HepG2 (cell line): ENCODE measurements at regions not wholly inside any gene's neighbourhood (a gene's known extent, or its start where the extent isn't known, plus 50 kb on each side); places are given as distances from the start of the nearest gene placed in this dataset.

Experiments
- ATAC-seq: fragments of 200-7000 bp; cut with Tn5 transposase; 3 replicates; pipeline ENCODE4 v1.9.1; 2020; ENCODE audit warnings: mild to moderate bottlenecking, moderate library complexity
- BruUV-seq: library from RNA; stranded (reverse); fragments of 400-500 nt; replicated peaks from 2 replicates; lab custom pipeline; 2021; lab: Mats Ljungman, UMichigan
- CTCF ChIA-PET: fragments of 300-600 bp; formaldehyde crosslinking; extraction: SDS; loops from one replicate; lab custom pipeline; 2021; ENCODE audit warnings: low total read pairs, inconsistent platforms, low intra/inter-chr PET ratio; lab: Yijun Ruan, JAX
- POLR2A ChIA-PET: fragments of 350-600 bp; sonication (Branson Sonifier 250); formaldehyde crosslinking; loops from one replicate; lab custom pipeline; 2020; ENCODE audit warnings: antibody characterized with exemption, inconsistent platforms; lab: Yijun Ruan, JAX
- DNase-seq: peaks from one replicate; pipeline ENCODE4 v3.0.0-alpha.2; 2015; ENCODE audit warnings: low spot score
- FAIRE-seq: peaks from 3 replicates; lab custom pipeline; 2011; peaks lifted over from hg19 to GRCh38; lab: Jason Lieb, UNC
- H2AFZ ChIP-seq: one replicate; pipeline ENCODE4 v1.6.1; 2011; ENCODE audit warnings: low read length, inconsistent platforms
- H3K27ac ChIP-seq: fragments of 300-600 bp; 3 replicates; pipeline ENCODE4 v1.8.0; 2011; ENCODE audit warnings: mixed run types, mild to moderate bottlenecking, mixed read lengths, low read length, inconsistent platforms; ENCODE audit not compliant: insufficient read depth; ENCODE audit errors: extremely low read length
- H3K27me3 ChIP-seq, 2 experiments: fragments of 200-600 bp in 1 of 2; 2 replicates in 1 of 2; 3 replicates in 1 of 2; pipeline versions ENCODE4 v1.6.0 to v1.8.0; 2011; ENCODE audit warnings: low read length in 2 of 2, mild to moderate bottlenecking in 2 of 2, moderate library complexity in 2 of 2, inconsistent platforms in 1 of 2; ENCODE audit not compliant: insufficient read depth in 2 of 2, control insufficient read depth in 1 of 2
- H3K36me3 ChIP-seq, 2 experiments: fragments of 200-600 bp in 1 of 2; replicated peaks in 1 of 2; 2 replicates in 1 of 2; 3 replicates in 1 of 2; pipeline versions ENCODE4 v1.5.1 to v1.8.0; 2011; ENCODE audit warnings: low read length in 2 of 2, inconsistent platforms in 1 of 2; ENCODE audit not compliant: insufficient read depth in 2 of 2, control insufficient read depth in 1 of 2
- H3K4me1 ChIP-seq: 2 replicates; pipeline ENCODE4 v1.5.1; 2012; ENCODE audit warnings: low read length, inconsistent platforms; ENCODE audit not compliant: insufficient read depth
- H3K4me2 ChIP-seq: 2 replicates; pipeline ENCODE4 v1.6.0; 2011; ENCODE audit warnings: low read depth, low read length, inconsistent platforms
- H3K4me3 ChIP-seq, 3 experiments: fragments of 200-600 bp in 1 of 3; sonication (generic), shearing (Covaris generic) in 1 of 3; replicated peaks in 1 of 3; 2 replicates each; pipeline ENCODE4 v1.5.1; 2011 to 2016; ENCODE audit warnings: low read length in 3 of 3, inconsistent platforms in 2 of 3, low read depth in 2 of 3, mild to moderate bottlenecking in 2 of 3, control low read depth in 1 of 3, mixed read lengths in 1 of 3; ENCODE audit not compliant: insufficient read depth in 1 of 3
- H3K79me2 ChIP-seq: one replicate; pipeline ENCODE4 v1.6.1; 2011; ENCODE audit warnings: low read length, inconsistent platforms; ENCODE audit not compliant: insufficient read depth
- H3K9ac ChIP-seq: 2 replicates; pipeline ENCODE4 v1.6.0; 2011; ENCODE audit warnings: mild to moderate bottlenecking, low read depth, low read length, inconsistent platforms; ENCODE audit not compliant: insufficient read depth
- H3K9me3 ChIP-seq: 2 replicates; pipeline ENCODE4 v1.5.1; 2012; ENCODE audit warnings: mild to moderate bottlenecking, low read length
- H4K20me1 ChIP-seq: 2 replicates; pipeline ENCODE4 v1.6.0; 2011; ENCODE audit warnings: inconsistent platforms, mild to moderate bottlenecking, low read length, moderate library complexity; ENCODE audit not compliant: insufficient read depth
- ATRX ChIP-seq: sonication (generic); formaldehyde crosslinking; IDR thresholded peaks from 2 replicates; pipeline ENCODE4 v1.4.0; 2020; ENCODE audit warnings: missing genetic modification reagents, borderline replicate concordance
- DNMT1 ChIP-seq: sonication (generic); formaldehyde crosslinking; IDR thresholded peaks from 2 replicates; pipeline ENCODE4 v1.5.1; 2020; ENCODE audit warnings: mild to moderate bottlenecking, missing genetic modification reagents
- E2F5 ChIP-seq: sonication (generic); formaldehyde crosslinking; conservative IDR thresholded peaks from 2 replicates; pipeline ENCODE4 v1.4.0; 2020; ENCODE audit warnings: missing genetic modification reagents
- ELF4 ChIP-seq: sonication (generic); formaldehyde crosslinking; IDR thresholded peaks from 2 replicates; pipeline ENCODE4 v1.5.0; 2020; ENCODE audit warnings: missing genetic modification reagents, mild to moderate bottlenecking, moderate library complexity, borderline replicate concordance
- FIP1L1 ChIP-seq: fragments of 200-400 bp; formaldehyde crosslinking; IDR thresholded peaks from 2 replicates; pipeline ENCODE4 v1.6.1; 2018; ENCODE audit warnings: low read depth, mild to moderate bottlenecking, low read length, moderate library complexity, borderline replicate concordance; ENCODE audit not compliant: insufficient read depth
- HNRNPL ChIP-seq: fragments of 200-400 bp; formaldehyde crosslinking; IDR thresholded peaks from 2 replicates; pipeline ENCODE4 v1.6.1; 2017; ENCODE audit warnings: mild to moderate bottlenecking, low read depth, low read length
- HOMEZ ChIP-seq: IDR thresholded peaks from 2 replicates; pipeline ENCODE4 v1.6.1; 2016; ENCODE audit warnings: low read depth
- KLF9 ChIP-seq: IDR thresholded peaks from 2 replicates; pipeline ENCODE4 v1.6.1; 2016; ENCODE audit warnings: low read depth
- RBM39 ChIP-seq: fragments of 200-400 bp; formaldehyde crosslinking; IDR thresholded peaks from one replicate; pipeline ENCODE4 v1.6.1; 2018; ENCODE audit warnings: antibody characterized with exemption, mild to moderate bottlenecking, low read depth, low read length; ENCODE audit not compliant: poor library complexity, severe bottlenecking
- SCMH1 ChIP-seq: sonication (generic); formaldehyde crosslinking; IDR thresholded peaks from 2 replicates; pipeline ENCODE4 v1.9.0; 2021; ENCODE audit warnings: missing genetic modification reagents, mild to moderate bottlenecking, borderline replicate concordance
- SNAI1 ChIP-seq: sonication (generic); formaldehyde crosslinking; IDR thresholded peaks from 2 replicates; pipeline ENCODE4 v1.5.0; 2020; ENCODE audit warnings: mild to moderate bottlenecking, missing genetic modification reagents, borderline replicate concordance
- TEAD2 ChIP-seq: sonication (generic); formaldehyde crosslinking; IDR thresholded peaks from 2 replicates; pipeline ENCODE4 v1.9.0; 2021; ENCODE audit warnings: missing genetic modification reagents
- TEAD3 ChIP-seq: optimal IDR thresholded peaks from 2 replicates; pipeline ENCODE3; 2016; ENCODE audit warnings: borderline replicate concordance
- TEF ChIP-seq: sonication (generic); formaldehyde crosslinking; IDR thresholded peaks from 2 replicates; pipeline ENCODE4 v1.5.0; 2020; ENCODE audit warnings: missing genetic modification reagents
- YY1 ChIP-seq: IDR thresholded peaks from 2 replicates; pipeline ENCODE4 v1.6.1; 2011; ENCODE audit warnings: low read length, low read depth, moderate library complexity, mild to moderate bottlenecking; ENCODE audit not compliant: insufficient read depth, insufficient replicate concordance
- ZFP41 ChIP-seq: sonication (generic); formaldehyde crosslinking; IDR thresholded peaks from 2 replicates; pipeline ENCODE4 v1.4.0; 2020; ENCODE audit warnings: mild to moderate bottlenecking, missing genetic modification reagents, borderline replicate concordance
- ZNF230 ChIP-seq: sonication (generic); formaldehyde crosslinking; IDR thresholded peaks from 2 replicates; pipeline ENCODE4 v1.4.0; 2020; ENCODE audit warnings: mild to moderate bottlenecking, missing genetic modification reagents
- ZNF335 ChIP-seq: sonication (generic); formaldehyde crosslinking; IDR thresholded peaks from 2 replicates; pipeline ENCODE4 v1.4.0; 2020; ENCODE audit warnings: missing genetic modification reagents
- ZNF34 ChIP-seq: sonication (generic); formaldehyde crosslinking; IDR thresholded peaks from 2 replicates; pipeline ENCODE4 v1.4.0; 2020; ENCODE audit warnings: mild to moderate bottlenecking, missing genetic modification reagents, borderline replicate concordance
- WGBS: methylation state at CpG from one replicate; pipeline ENCODE4 v1.1.6; 2017; ENCODE audit warnings: low lambda C conversion rate; 5-methylcytosine and 5-hydroxymethylcytosine counted together
- in situ Hi-C: cut with HindIII; loops from 2 replicates; pipeline ENCODE4 v1.10.0; 2017; ENCODE audit warnings: low pct_unique_long_range_greater_than_20kb; ENCODE audit not compliant: extremely low pct_ligation_motif_present
- intact Hi-C: fragments of 100-400 bp; cut with micrococcal nuclease; formaldehyde crosslinking; loops from one replicate; pipeline ENCODE4 v1.10.0; 2022; ENCODE audit not compliant: unreplicated experiment

- TF ChIP-seq RBM39: no peak
- no peak for TF ChIP-seq ATRX (CRISPR knock-in tag)
These were observed 373.5 kb upstream of the MAP3K7 start (continued) for GRCh38 chr6:90960324-90960723.

GRCh38 chr6:90955246-90955645 lies 368.4 kb upstream of the MAP3K7 start:
- Histone ChIP-seq H3K79me2 (no peaks in the 10 kb centered on the region), H3K36me3 (no peaks in the 10 kb centered on the region), H3K4me2 (no peak overlapping the region), H3K9me3 (no peaks in the 10 kb centered on the region), H3K27me3 (no peaks in the 10 kb centered on the region; a peak in 1 of 5 replicates), H4K20me1 (no peaks in the 10 kb centered on the region), H3K4me3 (no peak overlapping the region), H3K4me1 (no peaks in the 10 kb centered on the region), H2AFZ (no peak overlapping the region), H3K9ac (no peak overlapping the region), H3K27ac (no peak overlapping the region)
- TF ChIP-seq KLF9 (CRISPR knock-in tag) (no peak), TEAD3 (CRISPR knock-in tag) (no peak), ZNF34 (CRISPR knock-in tag) (no peak), FIP1L1 (no peak), HNRNPL (no peak), ZFP41 (CRISPR knock-in tag) (no peak), SCMH1 (no peak), ZNF230 (no peak), YY1 (no peak), HOMEZ (CRISPR knock-in tag) (no peak), E2F5 (CRISPR knock-in tag) (no peak), SNAI1 (CRISPR knock-in tag) (no peak), ELF4 (no peak), DNMT1 (CRISPR knock-in tag) (no peak), TEAD2 (CRISPR knock-in tag) (no peak), ZNF335 (CRISPR knock-in tag) (no peak), TEF (CRISPR knock-in tag) (no peak)
- in situ Hi-C loops (no loop called here), intact Hi-C loops (no loop called here)
- WGBS: 2% methylated on average over 3 of the region's 3 CpGs
- FAIRE-seq: no peak
- no peak for ATAC-seq
- no peak for DNase-seq
- ChIA-PET CTCF (no interaction called here), POLR2A (no interaction called here)
- no TSS peak for BruUV-seq
